Prostate gland (tissue), 2 donors: ENCODE measurements at regions not wholly inside any gene's neighbourhood (a gene's known extent, or its start where the extent isn't known, plus 50 kb on each side); places are given as distances from the start of the nearest gene placed in this dataset.

Experiments used
- POLR2A ChIP-seq: fragments of 450-650 bp; IDR thresholded peaks from one replicate; pipeline ENCODE4 v1.6.1; 2016; ENCODE audit warnings: antibody characterized with exemption, mild to moderate bottlenecking
- TF ChIP-seq, protein P1 (sequence below), 4 experiments: fragments of 200-600 bp in 2 of 4; fragments of 450-650 bp in 2 of 4; sonication (generic) in 2 of 4; IDR thresholded peaks; 1 replicate in 3 of 4; 2 replicates in 1 of 4; pipeline ENCODE4 v1.5.1; 2016 to 2019; ENCODE audit warnings: antibody characterized with exemption in 4 of 4, mild to moderate bottlenecking in 2 of 4, moderate library complexity in 2 of 4

DNA sequence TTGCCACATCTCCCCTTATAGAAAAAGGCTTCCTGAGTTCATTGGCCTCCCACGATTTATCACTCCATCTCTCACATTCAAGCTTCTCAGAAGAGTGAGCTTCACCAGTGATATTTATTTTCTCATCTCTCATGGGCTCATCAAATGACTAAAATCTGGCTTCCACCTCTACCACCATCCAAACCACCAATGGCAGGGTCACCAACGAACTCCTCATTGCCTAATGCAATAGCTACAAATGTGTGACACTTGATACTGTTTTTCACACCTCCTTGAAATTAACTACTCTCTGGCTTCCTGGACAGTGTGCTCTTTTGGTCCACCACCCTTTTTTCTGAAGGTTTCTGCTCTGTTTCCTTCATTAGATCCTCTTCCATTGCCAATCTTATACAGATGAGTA is 129.0 kb downstream of the SH2D1A start:
- TF ChIP-seq, protein P1, sequence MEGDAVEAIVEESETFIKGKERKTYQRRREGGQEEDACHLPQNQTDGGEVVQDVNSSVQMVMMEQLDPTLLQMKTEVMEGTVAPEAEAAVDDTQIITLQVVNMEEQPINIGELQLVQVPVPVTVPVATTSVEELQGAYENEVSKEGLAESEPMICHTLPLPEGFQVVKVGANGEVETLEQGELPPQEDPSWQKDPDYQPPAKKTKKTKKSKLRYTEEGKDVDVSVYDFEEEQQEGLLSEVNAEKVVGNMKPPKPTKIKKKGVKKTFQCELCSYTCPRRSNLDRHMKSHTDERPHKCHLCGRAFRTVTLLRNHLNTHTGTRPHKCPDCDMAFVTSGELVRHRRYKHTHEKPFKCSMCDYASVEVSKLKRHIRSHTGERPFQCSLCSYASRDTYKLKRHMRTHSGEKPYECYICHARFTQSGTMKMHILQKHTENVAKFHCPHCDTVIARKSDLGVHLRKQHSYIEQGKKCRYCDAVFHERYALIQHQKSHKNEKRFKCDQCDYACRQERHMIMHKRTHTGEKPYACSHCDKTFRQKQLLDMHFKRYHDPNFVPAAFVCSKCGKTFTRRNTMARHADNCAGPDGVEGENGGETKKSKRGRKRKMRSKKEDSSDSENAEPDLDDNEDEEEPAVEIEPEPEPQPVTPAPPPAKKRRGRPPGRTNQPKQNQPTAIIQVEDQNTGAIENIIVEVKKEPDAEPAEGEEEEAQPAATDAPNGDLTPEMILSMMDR (IDR thresholded peaks at IDR 0.05): no peak
- TF ChIP-seq POLR2A: no peak
